ENCODE measurements at regions not wholly inside any gene's neighbourhood (a gene's known extent, or its start where the extent isn't known, plus 50 kb on each side); places are given as distances from the start of the nearest gene placed in this dataset.

DNA sequence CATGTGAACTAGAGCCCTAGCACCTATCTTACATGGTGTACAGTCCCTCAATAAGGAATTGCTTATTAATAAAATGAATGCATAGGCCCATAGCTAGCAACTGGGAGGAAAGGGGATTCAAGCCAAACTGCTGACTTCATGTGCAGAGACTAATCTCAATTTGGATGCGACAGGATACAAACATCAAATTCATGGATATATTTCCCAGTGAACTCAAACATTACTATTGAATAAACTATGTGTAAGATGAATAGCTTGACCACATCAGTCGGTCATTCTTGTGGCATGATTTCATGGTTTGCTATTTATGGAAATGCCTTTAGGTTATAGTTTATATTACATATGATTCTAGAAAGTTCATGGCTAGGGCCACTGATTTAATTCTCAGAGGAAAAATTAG lies 268.6 kb upstream of the SLITRK3 start:
- no peaks in the 10 kb centered on the region for H3K27me3 ChIP-seq (replicated peaks in 1 of 2; ENCODE audit: control insufficient read depth in 2 of 2, extremely low read depth in 1 of 2, insufficient read depth in 2 of 2, low read length in 1 of 2)
- no peak overlapping the region for H3K4me3 ChIP-seq (ENCODE audit: control insufficient read depth in 1 of 2, extremely low read depth in 1 of 2, low read length in 1 of 2)
- DNase-seq (no peak), ATAC-seq (replicated peaks in 1 of 4) (no peak)
- ChIA-PET CTCF (no interaction called here), POLR2A (no interaction called here)
- Mint-ChIP-seq H3K36me3 (no peaks in the 10 kb centered on the region), H3K27ac (no peak overlapping the region), H3K4me3 (no peak overlapping the region), H3K4me1 (no peaks in the 10 kb centered on the region), H3K9me3 (peaks cover 11 to 27% (median 19%) of the 10 kb centered on the region in 3 donors), H3K27me3 (no peaks in the 10 kb centered on the region)
- no peaks in the 10 kb centered on the region for H3K4me1 ChIP-seq (ENCODE audit: control insufficient read depth in 1 of 2, extremely low read depth in 1 of 2, insufficient read depth in 2 of 2, low read length in 2 of 2)
- no CpG with 5 or more reads among the region's 2 CpGs for WGBS (ENCODE audit: insufficient coverage)
- H3K9me3 ChIP-seq = peaks cover 3% of the 10 kb centered on the region
- H3K36me3 ChIP-seq (ENCODE audit: control insufficient read depth in 2 of 2, extremely low read depth in 1 of 2, insufficient read depth in 1 of 2, low read length in 1 of 2) = no peaks in the 10 kb centered on the region
- no peak overlapping the region for H3K27ac ChIP-seq (ENCODE audit: low read length)

GRCh38 chr3:165463531-165463930 lies 267.3 kb upstream of the SLITRK3 start:
- POLR2A ChIA-PET = no interaction called here

GRCh38 chr3:165462636-165463334 lies 266.6 kb upstream of the SLITRK3 start:
- 38% methylated on average over 2 of the region's 6 CpGs for WGBS (ENCODE audit: insufficient coverage)
- peaks cover 3% of the 10 kb centered on the region for H3K9me3 ChIP-seq
- Mint-ChIP-seq H3K27me3 (no peaks in the 10 kb centered on the region), H3K4me1 (no peaks in the 10 kb centered on the region), H3K4me3 (no peak overlapping the region), H3K36me3 (no peaks in the 10 kb centered on the region), H3K27ac (no peak overlapping the region), H3K9me3 (peaks cover 8 to 17% (median 10%) of the 10 kb centered on the region in 3 donors)
- H3K27ac ChIP-seq (ENCODE audit: low read length) = no peak overlapping the region
- ChIA-PET CTCF (no interaction called here), POLR2A (no interaction called here)
- no peak overlapping the region for H3K4me3 ChIP-seq (ENCODE audit: control insufficient read depth in 1 of 2, extremely low read depth in 1 of 2, low read length in 1 of 2)
- H3K27me3 ChIP-seq (replicated peaks in 1 of 2; ENCODE audit: control insufficient read depth in 2 of 2, extremely low read depth in 1 of 2, insufficient read depth in 2 of 2, low read length in 1 of 2) = no peaks in the 10 kb centered on the region
- ATAC-seq (replicated peaks in 1 of 4) (no peak), DNase-seq (no peak)
- no peaks in the 10 kb centered on the region for H3K4me1 ChIP-seq (ENCODE audit: control insufficient read depth in 1 of 2, extremely low read depth in 1 of 2, insufficient read depth in 2 of 2, low read length in 2 of 2)
- no peaks in the 10 kb centered on the region for H3K36me3 ChIP-seq (ENCODE audit: control insufficient read depth in 2 of 2, extremely low read depth in 1 of 2, insufficient read depth in 1 of 2, low read length in 1 of 2)

More at GRCh38 chr3:165463531-165463930, 267.3 kb upstream of the SLITRK3 start:
- peaks cover 3% of the 10 kb centered on the region for H3K9me3 ChIP-seq
- Mint-ChIP-seq H3K27ac (no peak overlapping the region), H3K9me3 (peaks cover 11 to 21% (median 13%) of the 10 kb centered on the region in 3 donors), H3K27me3 (no peaks in the 10 kb centered on the region), H3K36me3 (no peaks in the 10 kb centered on the region), H3K4me3 (no peak overlapping the region), H3K4me1 (no peaks in the 10 kb centered on the region)
- H3K27ac ChIP-seq (ENCODE audit: low read length) = no peak overlapping the region
- no peak for ATAC-seq (replicated peaks in 1 of 4)
- no peaks in the 10 kb centered on the region for H3K27me3 ChIP-seq (replicated peaks in 1 of 2; ENCODE audit: control insufficient read depth in 2 of 2, extremely low read depth in 1 of 2, insufficient read depth in 2 of 2, low read length in 1 of 2)
- CTCF ChIA-PET = interaction anchor here in 1 of 2 donors (0.6 kb wide), 1 partner anchor 48 kb away, joined by 3 read pairs; no protein-coding TSS in a partner anchor
- no peak for DNase-seq
- no peaks in the 10 kb centered on the region for H3K4me1 ChIP-seq (ENCODE audit: control insufficient read depth in 1 of 2, extremely low read depth in 1 of 2, insufficient read depth in 2 of 2, low read length in 2 of 2)
- no CpG with 5 or more reads among the region's 1 CpG for WGBS (ENCODE audit: insufficient coverage)
- H3K4me3 ChIP-seq (ENCODE audit: control insufficient read depth in 1 of 2, extremely low read depth in 1 of 2, low read length in 1 of 2) = no peak overlapping the region
- H3K36me3 ChIP-seq (ENCODE audit: control insufficient read depth in 2 of 2, extremely low read depth in 1 of 2, insufficient read depth in 1 of 2, low read length in 1 of 2) = no peaks in the 10 kb centered on the region

GRCh38 chr3:165459924-165460835 lies 264.0 kb upstream of the SLITRK3 start:
- H3K27ac Mint-ChIP-seq = no peak overlapping the region
- no peaks in the 10 kb centered on the region for H3K4me1 Mint-ChIP-seq
- H3K9me3 Mint-ChIP-seq = peaks cover 0 to 13% (median 7%) of the 10 kb centered on the region in 3 donors
- H3K4me3 Mint-ChIP-seq = no peak overlapping the region
- no peak for ATAC-seq (replicated peaks in 1 of 4)
- no peaks in the 10 kb centered on the region for H3K27me3 Mint-ChIP-seq
- no peak for DNase-seq
- H3K36me3 ChIP-seq (ENCODE audit: control insufficient read depth in 2 of 2, extremely low read depth in 1 of 2, insufficient read depth in 1 of 2, low read length in 1 of 2) = no peaks in the 10 kb centered on the region
- no peak overlapping the region for H3K27ac ChIP-seq (ENCODE audit: low read length)
- H3K4me3 ChIP-seq (ENCODE audit: control insufficient read depth in 1 of 2, extremely low read depth in 1 of 2, low read length in 1 of 2) = no peak overlapping the region
- WGBS (ENCODE audit: insufficient coverage) = 77% methylated on average over 9 of the region's 15 CpGs
- no peaks in the 10 kb centered on the region for H3K27me3 ChIP-seq (replicated peaks in 1 of 2; ENCODE audit: control insufficient read depth in 2 of 2, extremely low read depth in 1 of 2, insufficient read depth in 2 of 2, low read length in 1 of 2)
- H3K36me3 Mint-ChIP-seq = no peaks in the 10 kb centered on the region
- peaks cover 3% of the 10 kb centered on the region for H3K9me3 ChIP-seq
- no peaks in the 10 kb centered on the region for H3K4me1 ChIP-seq (ENCODE audit: control insufficient read depth in 1 of 2, extremely low read depth in 1 of 2, insufficient read depth in 2 of 2, low read length in 2 of 2)
- CTCF ChIA-PET = no interaction called here
- POLR2A ChIA-PET = no interaction called here

DNA sequence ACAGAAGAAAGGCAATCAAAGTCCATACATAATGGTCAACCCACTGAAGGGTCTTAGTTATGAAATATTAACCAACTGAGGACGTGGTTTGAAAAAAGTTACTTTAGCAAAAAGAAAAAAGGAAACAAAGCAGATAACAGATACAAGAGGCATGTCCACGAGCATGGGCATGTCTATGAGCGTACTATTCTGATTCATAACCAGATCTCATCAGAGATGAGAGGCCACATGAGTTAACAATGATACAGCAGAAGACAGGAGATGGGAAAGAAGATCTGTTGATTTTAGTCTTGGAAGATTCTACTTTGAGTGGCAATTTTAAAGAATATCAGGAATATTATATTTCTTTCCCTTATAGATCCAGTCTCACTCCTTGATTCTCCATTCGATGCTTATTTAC lies 262.9 kb upstream of the SLITRK3 start:
- WGBS (ENCODE audit: insufficient coverage) = 50% methylated on average over 2 of the region's 4 CpGs
- H3K27me3 ChIP-seq (replicated peaks in 1 of 2; ENCODE audit: control insufficient read depth in 2 of 2, extremely low read depth in 1 of 2, insufficient read depth in 2 of 2, low read length in 1 of 2) = no peaks in the 10 kb centered on the region
- peaks cover 3% of the 10 kb centered on the region for H3K9me3 ChIP-seq
- ChIA-PET POLR2A (no interaction called here), CTCF (no interaction called here)
- Mint-ChIP-seq H3K4me3 (no peak overlapping the region), H3K36me3 (no peaks in the 10 kb centered on the region), H3K27me3 (no peaks in the 10 kb centered on the region), H3K27ac (no peak overlapping the region), H3K9me3 (peaks cover 0 to 13% (median 7%) of the 10 kb centered on the region in 3 donors), H3K4me1 (no peaks in the 10 kb centered on the region)
- no peak for ATAC-seq (replicated peaks in 1 of 4)
- no peaks in the 10 kb centered on the region for H3K36me3 ChIP-seq (ENCODE audit: control insufficient read depth in 2 of 2, extremely low read depth in 1 of 2, insufficient read depth in 1 of 2, low read length in 1 of 2)
- H3K4me3 ChIP-seq (ENCODE audit: control insufficient read depth in 1 of 2, extremely low read depth in 1 of 2, low read length in 1 of 2) = no peak overlapping the region
- H3K27ac ChIP-seq (ENCODE audit: low read length) = no peak overlapping the region
- no peaks in the 10 kb centered on the region for H3K4me1 ChIP-seq (ENCODE audit: control insufficient read depth in 1 of 2, extremely low read depth in 1 of 2, insufficient read depth in 2 of 2, low read length in 2 of 2)
- DNase-seq = no peak

GRCh38 chr3:165457096-165457495 lies 260.9 kb upstream of the SLITRK3 start:
- no peak overlapping the region for H3K27ac Mint-ChIP-seq
- POLR2A ChIA-PET = no interaction called here
- H3K4me3 ChIP-seq (ENCODE audit: control insufficient read depth in 1 of 2, extremely low read depth in 1 of 2, low read length in 1 of 2) = no peak overlapping the region
- no peaks in the 10 kb centered on the region for H3K36me3 ChIP-seq (ENCODE audit: control insufficient read depth in 2 of 2, extremely low read depth in 1 of 2, insufficient read depth in 1 of 2, low read length in 1 of 2)
- WGBS (ENCODE audit: insufficient coverage) = no CpG with 5 or more reads among the region's 6 CpGs
- H3K9me3 Mint-ChIP-seq = peaks cover 9 to 24% (median 10%) of the 10 kb centered on the region in 3 donors
- no peaks in the 10 kb centered on the region for H3K27me3 Mint-ChIP-seq
- H3K9me3 ChIP-seq = peaks cover 3% of the 10 kb centered on the region
- no peak for ATAC-seq (replicated peaks in 1 of 4)
- no peak overlapping the region for H3K27ac ChIP-seq (ENCODE audit: low read length)
- H3K4me1 ChIP-seq (ENCODE audit: control insufficient read depth in 1 of 2, extremely low read depth in 1 of 2, insufficient read depth in 2 of 2, low read length in 2 of 2) = no peaks in the 10 kb centered on the region
- no peaks in the 10 kb centered on the region for H3K27me3 ChIP-seq (replicated peaks in 1 of 2; ENCODE audit: control insufficient read depth in 2 of 2, extremely low read depth in 1 of 2, insufficient read depth in 2 of 2, low read length in 1 of 2)
- H3K4me1 Mint-ChIP-seq = no peaks in the 10 kb centered on the region
- CTCF ChIA-PET = no interaction called here
- DNase-seq = no peak
- no peak overlapping the region for H3K4me3 Mint-ChIP-seq
- no peaks in the 10 kb centered on the region for H3K36me3 Mint-ChIP-seq

All from T-cell (primary cell).